ENCODE measurements at regions not wholly inside any gene's neighbourhood (a gene's known extent, or its start where the extent isn't known, plus 50 kb on each side); places are given as distances from the start of the nearest gene placed in this dataset.

DNA sequence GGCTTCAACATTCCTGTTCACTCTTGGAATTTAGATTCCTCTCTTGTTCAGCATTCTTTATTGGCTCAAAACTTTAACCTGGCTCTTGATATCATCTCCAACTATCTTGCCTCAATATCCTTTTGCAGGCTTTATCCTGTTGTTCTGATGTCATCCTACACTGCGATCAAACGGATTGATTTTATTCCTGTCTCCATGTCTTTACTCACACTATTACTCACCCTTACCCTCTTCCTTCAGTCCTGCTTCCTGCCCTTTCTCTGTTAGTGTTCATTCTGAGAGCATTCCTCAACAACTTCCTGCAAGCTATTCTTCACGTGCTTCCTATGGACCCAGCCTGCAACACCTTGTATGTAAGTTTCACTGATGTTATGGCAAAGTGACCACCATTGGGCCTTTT is 264.7 kb downstream of the RNF152 start:
- TF ChIP-seq, protein P1, sequence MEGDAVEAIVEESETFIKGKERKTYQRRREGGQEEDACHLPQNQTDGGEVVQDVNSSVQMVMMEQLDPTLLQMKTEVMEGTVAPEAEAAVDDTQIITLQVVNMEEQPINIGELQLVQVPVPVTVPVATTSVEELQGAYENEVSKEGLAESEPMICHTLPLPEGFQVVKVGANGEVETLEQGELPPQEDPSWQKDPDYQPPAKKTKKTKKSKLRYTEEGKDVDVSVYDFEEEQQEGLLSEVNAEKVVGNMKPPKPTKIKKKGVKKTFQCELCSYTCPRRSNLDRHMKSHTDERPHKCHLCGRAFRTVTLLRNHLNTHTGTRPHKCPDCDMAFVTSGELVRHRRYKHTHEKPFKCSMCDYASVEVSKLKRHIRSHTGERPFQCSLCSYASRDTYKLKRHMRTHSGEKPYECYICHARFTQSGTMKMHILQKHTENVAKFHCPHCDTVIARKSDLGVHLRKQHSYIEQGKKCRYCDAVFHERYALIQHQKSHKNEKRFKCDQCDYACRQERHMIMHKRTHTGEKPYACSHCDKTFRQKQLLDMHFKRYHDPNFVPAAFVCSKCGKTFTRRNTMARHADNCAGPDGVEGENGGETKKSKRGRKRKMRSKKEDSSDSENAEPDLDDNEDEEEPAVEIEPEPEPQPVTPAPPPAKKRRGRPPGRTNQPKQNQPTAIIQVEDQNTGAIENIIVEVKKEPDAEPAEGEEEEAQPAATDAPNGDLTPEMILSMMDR (IDR thresholded peaks at IDR 0.05) = no peak
- no peak for TF ChIP-seq POLR2A (IDR thresholded peaks at IDR 0.05)
- TF ChIP-seq EP300 (IDR thresholded peaks at IDR 0.05) = no peak
